ENCODE measurements at regions not wholly inside any gene's neighbourhood (a gene's known extent, or its start where the extent isn't known, plus 50 kb on each side); places are given as distances from the start of the nearest gene placed in this dataset.

- TF ChIP-seq CTCF (IDR thresholded peaks at IDR 0.05; ENCODE audit: poor library complexity) (no peak), EZH2 (IDR thresholded peaks at IDR 0.05; ENCODE audit: borderline replicate concordance) (no peak)
These were observed 112.8 kb downstream of the DUSP6 start for GRCh38 chr12:89239534-89239933.

All from hepatocyte (in vitro differentiated cells).